AG09309 (cell line): ENCODE measurements at regions not wholly inside any gene's neighbourhood (a gene's known extent, or its start where the extent isn't known, plus 50 kb on each side); places are given as distances from the start of the nearest gene placed in this dataset.

Experiments used
- DNase-seq: peaks from one replicate; pipeline ENCODE4 v3.0.0-alpha.2; 2010; ENCODE audit warnings: low read depth
- H3K4me3 ChIP-seq: 2 replicates; pipeline ENCODE4 v1.5.1; 2011; ENCODE audit warnings: mild to moderate bottlenecking, low read depth, low read length, moderate library complexity; ENCODE audit not compliant: control insufficient read depth
- CTCF ChIP-seq: IDR thresholded peaks from 2 replicates; pipeline ENCODE4 v1.5.1; 2011; ENCODE audit warnings: mild to moderate bottlenecking, low read depth, low read length, inconsistent platforms; ENCODE audit not compliant: insufficient read depth, control insufficient read depth; ENCODE audit errors: missing control alignments

- DNase-seq = no peak
- TF ChIP-seq CTCF = no peak
Measured at GRCh38 chr10:53699231-53699630, 926.6 kb upstream of the MBL2 start.

GRCh38 chr10:53697038-53697437 is 924.5 kb upstream of the MBL2 start:
- no peak for TF ChIP-seq CTCF
- no peak for DNase-seq
- H3K4me3 ChIP-seq = no peak overlapping the region

More at GRCh38 chr10:53699231-53699630, 926.6 kb upstream of the MBL2 start:
- H3K4me3 ChIP-seq = no peak overlapping the region

DNA sequence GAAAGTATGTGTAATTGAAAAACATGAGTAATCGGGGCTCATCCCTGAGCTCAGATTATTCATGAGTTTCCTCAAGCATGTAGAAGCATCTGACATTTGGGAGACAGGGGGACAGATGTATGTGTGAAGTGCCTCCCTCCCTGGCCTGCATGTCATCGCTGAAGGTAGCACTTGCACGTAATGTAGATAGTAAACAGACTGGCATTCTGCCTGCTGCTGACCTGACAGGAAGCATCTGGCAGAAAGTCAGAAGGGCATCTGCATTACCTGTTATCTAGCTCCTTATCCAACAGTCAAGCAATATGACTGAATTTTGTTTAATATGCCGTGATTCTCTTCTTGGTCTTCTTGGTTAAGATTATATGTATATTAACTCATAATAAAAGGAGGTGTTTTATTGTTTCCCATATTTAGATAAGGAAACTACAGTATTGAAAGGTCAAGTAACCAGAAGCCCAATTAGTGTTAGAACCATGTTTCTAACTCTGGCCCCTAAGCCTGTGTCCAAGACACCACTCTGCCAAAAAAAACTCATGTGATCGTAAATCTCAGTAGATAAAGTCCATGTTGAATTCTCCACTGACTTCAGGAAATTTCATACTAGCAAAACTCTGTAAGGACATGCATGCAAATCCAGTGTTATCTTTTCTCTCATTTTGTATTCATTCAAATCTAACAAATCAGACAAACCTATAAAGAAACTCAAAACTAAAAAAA is 918.1 kb upstream of the MBL2 start:
- no peak for TF ChIP-seq CTCF
- no peak for DNase-seq
- no peak overlapping the region for H3K4me3 ChIP-seq

- no peak for TF ChIP-seq CTCF
Measured at GRCh38 chr10:53687800-53688199, 915.2 kb upstream of the MBL2 start.

DNA sequence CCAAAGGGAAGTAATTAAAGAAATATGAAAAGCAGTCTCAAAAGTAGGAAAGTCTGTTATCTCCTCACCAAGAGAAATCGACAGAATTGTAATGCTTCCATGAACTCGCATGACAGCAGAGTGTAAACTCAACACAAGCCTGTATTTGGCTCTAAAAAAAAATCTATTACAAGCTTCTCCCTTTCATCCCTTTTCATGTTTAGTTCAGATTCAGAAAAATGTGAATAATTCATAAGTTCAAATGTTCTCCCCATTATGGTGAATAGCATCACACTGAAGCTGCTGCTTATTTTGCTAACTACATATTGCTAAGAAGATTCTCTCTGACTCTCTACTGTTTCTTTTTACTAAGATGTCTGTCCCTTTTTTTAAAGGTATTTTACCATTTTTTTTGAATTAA is 910.3 kb upstream of the MBL2 start:
- DNase-seq = no peak
- H3K4me3 ChIP-seq = no peak overlapping the region
- no peak for TF ChIP-seq CTCF

More at GRCh38 chr10:53687800-53688199, 915.2 kb upstream of the MBL2 start:
- no peak overlapping the region for H3K4me3 ChIP-seq
- DNase-seq = no peak

DNA sequence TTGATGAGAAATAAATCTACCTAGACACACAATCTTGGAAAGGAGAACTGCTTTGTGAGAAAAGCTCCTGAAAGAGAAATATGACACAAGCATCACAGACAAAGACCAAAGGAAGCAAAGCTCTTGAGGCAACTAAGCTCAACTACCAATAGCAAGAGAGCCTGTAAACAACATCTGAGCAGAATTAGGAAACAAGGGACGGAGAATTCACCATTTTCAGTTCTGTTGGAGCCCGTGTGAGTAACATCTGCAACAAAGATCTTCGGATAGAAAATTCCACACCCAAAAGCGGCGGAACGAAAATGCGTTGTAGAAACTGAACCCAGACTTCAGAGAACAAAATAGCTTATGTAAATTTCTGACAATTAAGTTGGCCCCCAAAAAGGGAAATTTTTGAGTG is 909.9 kb upstream of the MBL2 start:
- no peak overlapping the region for H3K4me3 ChIP-seq
- no peak for DNase-seq
- no peak for TF ChIP-seq CTCF

DNA sequence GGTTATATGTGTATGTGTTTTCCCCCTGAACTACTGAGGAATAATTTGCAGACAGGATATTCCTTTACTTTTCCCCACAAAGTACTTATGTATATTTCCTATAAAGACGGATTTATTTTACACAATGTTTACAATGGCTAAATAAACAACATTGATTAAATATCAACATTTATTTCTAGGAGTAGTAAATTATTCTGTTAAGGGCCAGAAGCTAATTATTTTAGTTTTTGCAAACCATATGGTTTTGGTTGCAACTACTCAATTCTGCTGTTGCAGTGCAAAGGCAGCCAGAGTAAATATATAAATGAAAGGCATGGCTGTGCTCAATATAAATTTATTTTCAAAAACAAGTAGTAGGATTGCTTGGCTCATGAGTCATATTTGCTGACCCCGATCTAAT is 907.1 kb upstream of the MBL2 start:
- no peak overlapping the region for H3K4me3 ChIP-seq
- no peak for DNase-seq
- TF ChIP-seq CTCF = no peak
